HUES6 (cell line): ENCODE measurements at regions not wholly inside any gene's neighbourhood (a gene's known extent, or its start where the extent isn't known, plus 50 kb on each side); places are given as distances from the start of the nearest gene placed in this dataset.
A peak's percentile ranks its signal among the peaks of the same experiment; 100 is the strongest.

Source experiments
- H3K27ac ChIP-seq: 2 replicates; pipeline ENCODE4 v1.7.0; 2013; ENCODE audit warnings: low read depth, mild to moderate bottlenecking, low read length, inconsistent platforms
- H3K27me3 ChIP-seq: 2 replicates; pipeline ENCODE4 v1.6.1; 2013; ENCODE audit warnings: low read length; ENCODE audit not compliant: control insufficient read depth, insufficient read depth
- H3K36me3 ChIP-seq: 2 replicates; pipeline ENCODE4 v1.6.1; 2013; ENCODE audit warnings: low read length; ENCODE audit not compliant: control insufficient read depth, insufficient read depth
- H3K4me1 ChIP-seq: 2 replicates; pipeline ENCODE4 v1.6.1; 2013; ENCODE audit warnings: low read length; ENCODE audit not compliant: control insufficient read depth, insufficient read depth
- H3K4me3 ChIP-seq: 2 replicates; pipeline ENCODE4 v1.5.1; 2013; ENCODE audit warnings: low read depth, low read length
- H3K9ac ChIP-seq: one replicate; pipeline ENCODE4 v1.6.1; 2013; ENCODE audit warnings: mild to moderate bottlenecking, low read length
- H3K9me3 ChIP-seq: 2 replicates; pipeline ENCODE4 v1.6.1; 2013; ENCODE audit warnings: low read depth, low read length; ENCODE audit not compliant: control insufficient read depth, insufficient read depth

DNA sequence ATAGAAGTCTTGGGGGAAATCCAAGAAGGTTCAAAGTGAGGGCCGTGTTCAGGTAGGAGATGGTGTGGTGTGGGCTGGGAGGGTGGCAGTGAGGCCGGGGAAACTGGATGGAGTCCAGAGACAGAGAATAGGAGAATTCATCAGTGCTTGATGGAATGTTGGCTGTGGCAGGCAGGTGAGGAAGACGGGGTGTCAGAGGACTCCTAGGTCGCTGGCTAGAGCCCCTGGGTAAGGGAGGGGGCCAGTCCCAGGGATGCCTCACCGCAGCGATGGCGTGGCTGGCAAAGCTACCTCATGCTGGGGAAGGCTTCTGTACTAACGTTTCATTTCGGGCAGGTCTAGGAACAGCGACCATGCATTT, 373.0 kb downstream of the RPS24 start:
- Histone ChIP-seq H3K36me3 (no peaks in the 10 kb centered on the region), H3K9ac (no peak overlapping the region), H3K4me1 (peaks cover 32% of the 10 kb centered on the region), H3K9me3 (no peaks in the 10 kb centered on the region), H3K27ac (no peak overlapping the region), H3K27me3 (peaks cover 9% of the 10 kb centered on the region), H3K4me3 (peak overlapping the region; percentile 78)

GRCh38 chr10:78407009-78407711, 373.5 kb downstream of the RPS24 start:
- peak overlapping the region; percentile 32; the same call in 1 of the 2 replicates for H3K27ac ChIP-seq
- H3K9ac ChIP-seq = peak overlapping the region; percentile 69
- peak overlapping the region; percentile 78 for H3K4me3 ChIP-seq
- H3K4me1 ChIP-seq = peaks cover 27% of the 10 kb centered on the region
- H3K9me3 ChIP-seq = no peaks in the 10 kb centered on the region
- H3K27me3 ChIP-seq = peaks cover 9% of the 10 kb centered on the region
- no peaks in the 10 kb centered on the region for H3K36me3 ChIP-seq

GRCh38 chr10:78407966-78408365, 374.3 kb downstream of the RPS24 start:
- Histone ChIP-seq H3K4me1 (peaks cover 21% of the 10 kb centered on the region), H3K9me3 (no peaks in the 10 kb centered on the region), H3K36me3 (no peaks in the 10 kb centered on the region), H3K27me3 (peaks cover 9% of the 10 kb centered on the region), H3K4me3 (no peak overlapping the region), H3K27ac (no peak overlapping the region), H3K9ac (no peak overlapping the region)

- Histone ChIP-seq H3K27me3 (peaks cover 9% of the 10 kb centered on the region), H3K27ac (no peak overlapping the region), H3K4me3 (no peak overlapping the region), H3K4me1 (peaks cover 26% of the 10 kb centered on the region), H3K9me3 (no peaks in the 10 kb centered on the region), H3K9ac (no peak overlapping the region), H3K36me3 (no peaks in the 10 kb centered on the region)
Measured at GRCh38 chr10:78408671-78409472, 375.2 kb downstream of the RPS24 start.

- Histone ChIP-seq H3K36me3 (no peaks in the 10 kb centered on the region), H3K27ac (no peak overlapping the region), H3K9ac (no peak overlapping the region), H3K27me3 (peaks cover 9% of the 10 kb centered on the region), H3K4me3 (no peak overlapping the region), H3K9me3 (no peaks in the 10 kb centered on the region), H3K4me1 (peaks cover 34% of the 10 kb centered on the region)
Measured at GRCh38 chr10:78410046-78410965, 376.6 kb downstream of the RPS24 start.

GRCh38 chr10:78411716-78412115, 378.1 kb downstream of the RPS24 start:
- Histone ChIP-seq H3K4me3 (no peak overlapping the region), H3K27ac (no peak overlapping the region), H3K9me3 (no peaks in the 10 kb centered on the region), H3K9ac (no peak overlapping the region), H3K36me3 (no peaks in the 10 kb centered on the region), H3K4me1 (peaks cover 30% of the 10 kb centered on the region), H3K27me3 (no peaks in the 10 kb centered on the region)

DNA sequence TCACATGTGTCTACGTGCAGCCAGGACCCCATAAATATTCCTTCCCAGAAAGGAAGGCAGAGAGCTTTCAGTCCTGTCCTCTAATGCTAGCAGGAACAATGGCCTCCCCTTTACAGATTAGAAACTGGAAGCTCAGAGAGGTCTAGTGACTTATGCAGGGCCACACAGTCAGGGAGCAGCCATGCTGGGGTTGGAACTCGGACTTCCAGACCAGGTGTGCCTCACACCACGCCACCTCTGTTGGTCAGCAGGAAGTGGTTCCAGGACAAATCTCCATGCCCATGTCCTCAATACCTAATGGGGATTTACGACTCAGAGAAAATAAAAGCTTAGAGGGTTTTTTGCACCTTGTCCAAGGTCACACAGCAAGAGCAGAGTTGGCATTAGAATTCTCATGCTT, 378.9 kb downstream of the RPS24 start:
- Histone ChIP-seq H3K27me3 (no peaks in the 10 kb centered on the region), H3K9ac (no peak overlapping the region), H3K4me1 (peaks cover 26% of the 10 kb centered on the region), H3K27ac (no peak overlapping the region), H3K4me3 (no peak overlapping the region), H3K36me3 (no peaks in the 10 kb centered on the region), H3K9me3 (no peaks in the 10 kb centered on the region)

- no peak overlapping the region for H3K9ac ChIP-seq
- H3K27ac ChIP-seq = no peak overlapping the region
- H3K27me3 ChIP-seq = no peaks in the 10 kb centered on the region
- H3K36me3 ChIP-seq = no peaks in the 10 kb centered on the region
- H3K4me1 ChIP-seq = peaks cover 21% of the 10 kb centered on the region
- no peak overlapping the region for H3K4me3 ChIP-seq
- no peaks in the 10 kb centered on the region for H3K9me3 ChIP-seq
Measured at GRCh38 chr10:78413076-78414055, 379.7 kb downstream of the RPS24 start.

GRCh38 chr10:78414380-78414779, 380.7 kb downstream of the RPS24 start:
- no peak overlapping the region for H3K4me3 ChIP-seq
- H3K36me3 ChIP-seq = no peaks in the 10 kb centered on the region
- H3K9me3 ChIP-seq = no peaks in the 10 kb centered on the region
- H3K4me1 ChIP-seq = peaks cover 13% of the 10 kb centered on the region
- no peaks in the 10 kb centered on the region for H3K27me3 ChIP-seq
- H3K9ac ChIP-seq = no peak overlapping the region
- H3K27ac ChIP-seq = no peak overlapping the region

DNA sequence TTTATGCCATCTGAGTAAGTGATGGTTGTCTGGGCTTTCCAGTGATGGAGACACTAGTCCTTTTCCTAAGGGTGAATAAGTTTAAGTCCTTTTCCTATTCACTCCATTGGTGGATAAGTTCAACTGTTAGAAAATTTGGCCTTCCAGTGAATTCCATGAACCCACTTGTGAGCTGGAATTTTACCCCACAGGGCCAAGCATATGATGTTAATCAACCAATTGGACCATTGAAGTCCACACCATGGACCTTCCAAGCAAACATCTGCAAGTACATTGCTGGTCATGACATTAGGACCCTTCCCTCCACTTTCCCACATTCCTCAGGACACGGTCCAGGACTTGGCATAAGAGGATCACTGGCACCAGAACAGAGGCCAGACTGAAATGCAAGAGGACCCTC, 381.4 kb downstream of the RPS24 start:
- peaks cover 13% of the 10 kb centered on the region for H3K4me1 ChIP-seq
- no peak overlapping the region for H3K4me3 ChIP-seq
- H3K27me3 ChIP-seq = no peaks in the 10 kb centered on the region
- no peak overlapping the region for H3K9ac ChIP-seq
- H3K9me3 ChIP-seq = no peaks in the 10 kb centered on the region
- no peaks in the 10 kb centered on the region for H3K36me3 ChIP-seq
- no peak overlapping the region for H3K27ac ChIP-seq
